ENCODE measurements at regions not wholly inside any gene's neighbourhood (a gene's known extent, or its start where the extent isn't known, plus 50 kb on each side); places are given as distances from the start of the nearest gene placed in this dataset.
"Not testable (repeated sequence)": the region's sequence is repeated elsewhere in the genome, so short reads cannot be mapped to it uniquely, and the experiment has no call there.

DNA sequence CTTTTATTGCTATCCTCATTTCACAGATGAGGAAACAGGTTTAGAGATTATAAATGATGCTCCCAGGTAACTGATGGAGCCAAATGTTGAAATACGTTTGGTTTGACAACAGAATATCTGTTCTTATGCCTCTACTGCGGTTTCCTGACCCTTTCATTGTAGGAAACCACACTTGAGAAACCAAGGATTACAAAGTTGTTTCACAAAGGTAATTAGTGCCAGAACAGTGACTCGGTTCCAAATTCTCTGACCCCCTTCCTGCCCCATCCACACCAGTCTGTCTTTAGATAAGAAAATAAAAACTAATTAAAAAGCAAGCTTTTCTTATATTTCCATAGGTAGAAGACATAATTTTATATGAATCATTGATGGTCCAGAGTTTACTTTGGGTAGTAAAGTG lies 393.7 kb upstream of the MBL2 start:
- Histone ChIP-seq H3K4me1 (no peaks in the 10 kb centered on the region), H3K9me3 (no peaks in the 10 kb centered on the region), H3K4me3 (no peak overlapping the region), H3K36me3 (no peaks in the 10 kb centered on the region), H3K27ac (no peak overlapping the region), H3K27me3 (no peaks in the 10 kb centered on the region)
- ATAC-seq (ENCODE audit: low FRiP score in 2 of 2) = no peak
- TF ChIP-seq POLR2AphosphoS5 (IDR thresholded peaks at IDR 0.05) (no peak), POLR2A (IDR thresholded peaks at IDR 0.05) (no peak), EP300 (IDR thresholded peaks at IDR 0.05) (no peak)
- TF ChIP-seq, protein P1, sequence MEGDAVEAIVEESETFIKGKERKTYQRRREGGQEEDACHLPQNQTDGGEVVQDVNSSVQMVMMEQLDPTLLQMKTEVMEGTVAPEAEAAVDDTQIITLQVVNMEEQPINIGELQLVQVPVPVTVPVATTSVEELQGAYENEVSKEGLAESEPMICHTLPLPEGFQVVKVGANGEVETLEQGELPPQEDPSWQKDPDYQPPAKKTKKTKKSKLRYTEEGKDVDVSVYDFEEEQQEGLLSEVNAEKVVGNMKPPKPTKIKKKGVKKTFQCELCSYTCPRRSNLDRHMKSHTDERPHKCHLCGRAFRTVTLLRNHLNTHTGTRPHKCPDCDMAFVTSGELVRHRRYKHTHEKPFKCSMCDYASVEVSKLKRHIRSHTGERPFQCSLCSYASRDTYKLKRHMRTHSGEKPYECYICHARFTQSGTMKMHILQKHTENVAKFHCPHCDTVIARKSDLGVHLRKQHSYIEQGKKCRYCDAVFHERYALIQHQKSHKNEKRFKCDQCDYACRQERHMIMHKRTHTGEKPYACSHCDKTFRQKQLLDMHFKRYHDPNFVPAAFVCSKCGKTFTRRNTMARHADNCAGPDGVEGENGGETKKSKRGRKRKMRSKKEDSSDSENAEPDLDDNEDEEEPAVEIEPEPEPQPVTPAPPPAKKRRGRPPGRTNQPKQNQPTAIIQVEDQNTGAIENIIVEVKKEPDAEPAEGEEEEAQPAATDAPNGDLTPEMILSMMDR (IDR thresholded peaks at IDR 0.05) = no peak
- 81 to 83% methylated on average over 3 of the region's 3 CpGs for WGBS, 2 donors
- DNase-seq = no peak

DNA sequence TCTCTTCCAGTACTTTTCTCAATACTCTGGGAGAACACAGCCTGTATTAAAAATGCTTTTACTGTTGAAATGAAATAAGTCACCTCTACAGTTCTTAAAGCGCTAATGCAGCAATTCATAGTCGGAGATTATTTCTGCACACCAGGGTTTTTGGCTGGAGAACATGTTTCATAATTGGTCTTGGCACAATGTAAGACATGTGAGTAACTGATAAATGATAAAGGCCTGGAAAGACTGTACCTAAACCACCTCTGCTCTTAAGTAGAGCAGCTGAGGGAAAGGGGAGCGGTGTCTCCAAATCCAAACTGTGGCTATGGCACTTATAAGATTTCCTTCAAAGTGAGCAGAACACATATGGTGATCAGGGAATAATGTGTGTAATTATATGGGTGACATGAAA lies 390.3 kb upstream of the MBL2 start:
- Histone ChIP-seq H3K27ac (no peak overlapping the region), H3K4me1 (no peaks in the 10 kb centered on the region), H3K4me3 (no peak overlapping the region), H3K9me3 (no peaks in the 10 kb centered on the region), H3K27me3 (no peaks in the 10 kb centered on the region), H3K36me3 (no peaks in the 10 kb centered on the region)
- TF ChIP-seq EP300 (IDR thresholded peaks at IDR 0.05) (no peak), POLR2A (IDR thresholded peaks at IDR 0.05) (no peak), POLR2AphosphoS5 (IDR thresholded peaks at IDR 0.05) (no peak)
- TF ChIP-seq, protein P1 (IDR thresholded peaks at IDR 0.05) = no peak
- ATAC-seq (ENCODE audit: low FRiP score in 2 of 2) (no peak), DNase-seq (no peak)
- WGBS, 2 donors = 73 to 74% methylated on average over 3 of the region's 3 CpGs

DNA sequence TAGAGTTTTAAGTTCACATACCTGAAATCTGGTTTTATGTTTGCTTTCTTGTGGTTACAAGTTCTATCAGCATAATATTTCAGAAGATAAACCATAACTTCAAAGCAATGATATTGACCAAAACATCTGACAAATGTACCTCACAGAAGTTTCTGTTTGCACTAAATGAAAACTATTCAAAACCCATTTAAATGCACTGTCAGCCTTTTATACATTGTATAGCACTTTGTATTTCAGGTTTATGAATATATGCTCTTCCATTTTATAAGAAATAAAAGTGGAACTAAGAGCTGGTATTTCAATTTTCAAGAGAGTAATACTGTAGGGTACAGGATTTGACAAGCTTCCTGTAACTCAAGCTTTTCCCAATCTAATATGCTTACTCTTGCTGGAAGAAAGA lies 388.6 kb upstream of the MBL2 start:
- Histone ChIP-seq H3K27me3 (no peaks in the 10 kb centered on the region), H3K36me3 (no peaks in the 10 kb centered on the region), H3K4me1 (no peaks in the 10 kb centered on the region), H3K27ac (no peak overlapping the region), H3K9me3 (no peaks in the 10 kb centered on the region), H3K4me3 (no peak overlapping the region)
- ATAC-seq (ENCODE audit: low FRiP score in 2 of 2) (no peak), DNase-seq (no peak)
- TF ChIP-seq, protein P1 (IDR thresholded peaks at IDR 0.05) = no peak
- no peak for TF ChIP-seq POLR2A (IDR thresholded peaks at IDR 0.05)
- no peak for TF ChIP-seq EP300 (IDR thresholded peaks at IDR 0.05)
- TF ChIP-seq POLR2AphosphoS5 (IDR thresholded peaks at IDR 0.05) = no peak

DNA sequence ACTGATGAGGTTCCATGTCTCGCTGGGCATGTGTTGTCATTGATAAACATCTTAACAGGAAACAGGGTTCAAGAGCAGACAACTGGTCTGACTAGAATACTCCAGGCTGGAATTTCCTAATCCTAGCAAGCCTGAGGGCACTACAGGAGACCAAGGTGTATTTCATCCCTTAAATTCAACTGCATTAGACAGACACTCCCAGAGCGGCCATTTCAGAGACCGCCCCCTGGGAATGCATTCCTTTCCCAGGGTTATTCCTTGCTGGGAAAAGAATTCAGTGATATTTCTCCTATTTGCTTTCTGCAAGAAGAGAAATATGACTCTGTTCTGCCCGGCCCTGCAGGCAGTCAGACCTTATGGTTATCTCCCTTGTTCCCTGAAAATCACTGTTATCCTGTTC lies 383.1 kb upstream of the MBL2 start:
- H3K36me3 ChIP-seq; H3K4me1 ChIP-seq; H3K9me3 ChIP-seq; H3K4me3 ChIP-seq; H3K27ac ChIP-seq; DNase-seq; ATAC-seq (ENCODE audit: low FRiP score in 2 of 2); H3K27me3 ChIP-seq: not testable (repeated sequence)
- 64 to 68% methylated on average over 4 of the region's 4 CpGs for WGBS, 2 donors

DNA sequence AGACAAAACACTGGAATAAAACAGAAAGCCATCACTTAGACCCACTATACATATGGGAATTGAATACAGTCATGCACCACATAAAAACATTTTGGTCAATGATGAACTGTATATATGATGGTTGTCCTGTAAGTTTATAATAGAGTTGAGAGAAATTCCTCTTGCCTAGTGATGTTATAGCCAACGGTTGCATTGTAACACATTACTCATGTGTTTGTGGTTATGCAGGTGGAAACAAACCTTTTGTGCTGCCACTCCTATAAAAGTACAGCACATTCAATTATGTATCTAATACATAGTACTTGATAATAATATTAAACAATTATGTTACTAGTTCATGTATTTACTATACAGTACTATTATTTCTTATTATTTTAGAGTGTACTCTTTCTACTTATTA lies 381.2 kb upstream of the MBL2 start:
- Histone ChIP-seq H3K36me3 (no peaks in the 10 kb centered on the region), H3K4me1 (no peaks in the 10 kb centered on the region), H3K27me3 (no peaks in the 10 kb centered on the region), H3K9me3 (no peaks in the 10 kb centered on the region), H3K4me3 (no peak overlapping the region), H3K27ac (no peak overlapping the region)
- ATAC-seq (ENCODE audit: low FRiP score in 2 of 2) (no peak), DNase-seq (no peak)
- 80 to 93% methylated on average over 1 of the region's 1 CpG for WGBS, 2 donors
- no peak for TF ChIP-seq EP300 (IDR thresholded peaks at IDR 0.05)
- TF ChIP-seq, protein P1 (IDR thresholded peaks at IDR 0.05) = no peak
- TF ChIP-seq POLR2AphosphoS5 (IDR thresholded peaks at IDR 0.05) = no peak
- TF ChIP-seq POLR2A (IDR thresholded peaks at IDR 0.05) = no peak
